ENCODE measurements at regions not wholly inside any gene's neighbourhood (a gene's known extent, or its start where the extent isn't known, plus 50 kb on each side); places are given as distances from the start of the nearest gene placed in this dataset.

DNA sequence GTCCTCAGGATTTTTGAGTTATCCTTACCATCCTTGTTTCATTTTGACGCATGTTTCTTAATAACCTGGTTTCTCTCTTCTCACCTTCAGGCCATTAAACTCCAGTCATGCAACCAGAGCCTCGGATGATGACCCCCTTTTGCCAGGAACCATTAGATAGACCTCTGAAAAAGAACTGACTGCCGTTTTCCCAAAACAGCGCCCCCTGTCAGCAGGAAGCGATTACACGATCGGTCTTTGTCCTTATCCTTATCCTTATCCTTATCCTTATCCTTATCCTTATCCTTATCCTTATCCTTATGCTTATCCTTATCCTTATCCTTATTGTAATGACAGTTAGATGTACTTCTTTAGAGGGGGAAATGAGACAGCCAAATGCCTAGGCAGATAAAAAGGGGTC, 148.4 kb upstream of the ITM2A start:
- no peak for TF ChIP-seq EZH2 (IDR thresholded peaks at IDR 0.05; ENCODE audit: borderline replicate concordance, low read length)
- TF ChIP-seq, protein P1, sequence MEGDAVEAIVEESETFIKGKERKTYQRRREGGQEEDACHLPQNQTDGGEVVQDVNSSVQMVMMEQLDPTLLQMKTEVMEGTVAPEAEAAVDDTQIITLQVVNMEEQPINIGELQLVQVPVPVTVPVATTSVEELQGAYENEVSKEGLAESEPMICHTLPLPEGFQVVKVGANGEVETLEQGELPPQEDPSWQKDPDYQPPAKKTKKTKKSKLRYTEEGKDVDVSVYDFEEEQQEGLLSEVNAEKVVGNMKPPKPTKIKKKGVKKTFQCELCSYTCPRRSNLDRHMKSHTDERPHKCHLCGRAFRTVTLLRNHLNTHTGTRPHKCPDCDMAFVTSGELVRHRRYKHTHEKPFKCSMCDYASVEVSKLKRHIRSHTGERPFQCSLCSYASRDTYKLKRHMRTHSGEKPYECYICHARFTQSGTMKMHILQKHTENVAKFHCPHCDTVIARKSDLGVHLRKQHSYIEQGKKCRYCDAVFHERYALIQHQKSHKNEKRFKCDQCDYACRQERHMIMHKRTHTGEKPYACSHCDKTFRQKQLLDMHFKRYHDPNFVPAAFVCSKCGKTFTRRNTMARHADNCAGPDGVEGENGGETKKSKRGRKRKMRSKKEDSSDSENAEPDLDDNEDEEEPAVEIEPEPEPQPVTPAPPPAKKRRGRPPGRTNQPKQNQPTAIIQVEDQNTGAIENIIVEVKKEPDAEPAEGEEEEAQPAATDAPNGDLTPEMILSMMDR (conservative IDR thresholded peaks at IDR 0.05 in 1 of 2, IDR thresholded peaks at IDR 0.05 in 1 of 2; ENCODE audit: extremely low read depth in 1 of 2, insufficient read depth in 1 of 2, low read depth in 1 of 2, low read length in 2 of 2) = no peak
